Activated CD4-positive, alpha-beta T cell treated with anti-CD3 and anti-CD28 coated beads for 4 hours (primary cell): ENCODE measurements at regions not wholly inside any gene's neighbourhood (a gene's known extent, or its start where the extent isn't known, plus 50 kb on each side); places are given as distances from the start of the nearest gene placed in this dataset.
"Not testable (repeated sequence)": the region's sequence is repeated elsewhere in the genome, so short reads cannot be mapped to it uniquely, and the experiment has no call there.

Source experiments
- DNase-seq, 2 donors: peaks; one replicate each; pipeline ENCODE4 v3.0.0-alpha.2; 2020

DNA sequence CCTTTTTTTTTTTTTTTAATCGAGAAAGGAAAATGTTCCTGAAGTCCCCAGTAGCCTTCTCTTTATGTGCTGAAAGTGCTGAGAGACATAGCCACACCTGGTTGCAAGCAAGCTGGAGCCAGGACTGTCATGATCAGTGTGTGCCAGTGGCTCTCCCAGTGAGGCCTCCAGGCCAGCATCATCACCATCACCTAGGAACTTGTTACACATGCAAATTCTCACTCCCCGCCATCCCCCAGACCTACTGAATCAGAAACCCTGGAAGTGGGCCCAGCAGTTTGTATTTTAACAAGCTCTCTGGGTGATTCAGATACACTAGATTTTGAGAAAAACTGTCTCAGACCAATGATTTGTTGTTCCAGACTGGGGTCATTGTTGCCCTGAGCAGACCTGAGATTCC, 181.9 kb upstream of the GLRA1 start:
- no peak for DNase-seq

DNA sequence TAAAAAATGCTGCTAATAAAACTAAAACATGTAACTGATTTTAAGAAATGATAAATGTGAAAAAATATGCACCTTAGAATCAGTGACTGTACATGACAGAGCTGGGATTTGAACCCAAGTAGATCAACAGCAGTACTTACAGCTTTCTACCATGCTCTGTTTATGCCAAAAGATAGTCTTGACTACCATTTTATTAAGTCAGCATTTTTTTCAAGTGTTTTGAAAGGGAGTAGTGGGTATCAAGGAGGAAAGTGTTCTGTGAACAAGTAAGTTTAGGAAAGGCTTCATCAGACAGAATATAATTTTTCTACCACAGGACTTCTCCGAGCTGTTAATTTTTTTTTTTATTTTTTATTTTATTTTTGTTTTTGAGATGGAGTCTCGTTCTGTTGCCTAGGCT, 180.4 kb upstream of the GLRA1 start:
- no peak for DNase-seq

DNA sequence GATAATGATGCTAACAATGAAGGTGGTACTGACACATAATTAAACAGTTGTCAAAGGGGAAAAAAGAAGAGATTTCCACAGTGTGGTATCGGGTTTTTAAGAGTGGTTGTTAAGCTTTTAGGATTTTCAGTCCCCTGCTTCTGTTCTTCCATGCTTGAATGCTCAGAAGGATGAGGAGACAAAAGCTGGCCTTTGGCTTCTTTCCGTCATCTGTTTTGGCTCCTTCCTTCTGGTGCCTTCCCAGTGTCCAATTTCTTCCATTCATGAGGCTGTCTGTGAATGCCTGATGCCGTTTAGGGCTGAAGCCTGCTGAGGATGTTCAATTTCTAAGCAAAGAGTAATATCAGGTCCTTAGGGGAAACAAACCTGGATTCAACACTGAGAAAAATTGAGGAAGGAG, 179.6 kb upstream of the GLRA1 start:
- DNase-seq, result no peak

DNA sequence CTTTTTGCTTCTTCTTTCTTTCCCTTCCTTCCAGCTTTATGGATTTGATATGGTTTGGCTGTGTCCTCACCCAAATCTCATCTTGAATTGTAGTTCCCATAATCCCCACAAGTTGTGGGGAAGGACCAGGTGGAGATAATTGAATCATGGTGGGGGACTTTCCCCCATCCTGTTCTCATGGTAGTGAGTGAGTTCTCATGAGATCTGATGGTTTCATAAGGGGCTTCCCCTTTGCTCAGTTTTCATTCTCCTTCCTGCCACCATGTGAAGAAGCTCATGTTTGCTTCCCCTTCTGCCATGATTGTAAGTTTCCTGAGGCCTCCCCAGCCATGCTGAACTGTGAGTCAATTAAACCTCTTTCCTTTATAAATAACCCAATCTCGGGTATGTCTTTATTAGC, 178.3 kb upstream of the GLRA1 start:
- not testable (repeated sequence) for DNase-seq

DNA sequence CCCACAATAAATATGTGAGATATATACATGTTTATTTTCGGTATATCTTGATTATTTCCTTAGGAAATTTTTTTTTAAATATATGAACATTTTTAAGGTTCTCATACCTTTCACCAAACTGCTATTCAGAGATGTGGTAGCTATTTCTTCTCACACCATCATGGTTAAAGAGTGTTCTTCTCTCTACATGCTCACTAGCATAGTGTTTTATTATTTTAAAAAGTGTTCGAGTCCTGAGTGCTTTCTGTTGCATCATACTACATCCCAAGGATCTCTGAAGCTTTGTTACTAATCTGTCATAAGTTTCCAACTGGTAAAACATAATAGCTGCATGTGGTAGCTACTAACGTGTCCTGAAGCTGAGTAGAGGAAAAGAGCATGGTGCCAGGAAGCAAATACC, 177.4 kb upstream of the GLRA1 start:
- DNase-seq, result no peak

DNA sequence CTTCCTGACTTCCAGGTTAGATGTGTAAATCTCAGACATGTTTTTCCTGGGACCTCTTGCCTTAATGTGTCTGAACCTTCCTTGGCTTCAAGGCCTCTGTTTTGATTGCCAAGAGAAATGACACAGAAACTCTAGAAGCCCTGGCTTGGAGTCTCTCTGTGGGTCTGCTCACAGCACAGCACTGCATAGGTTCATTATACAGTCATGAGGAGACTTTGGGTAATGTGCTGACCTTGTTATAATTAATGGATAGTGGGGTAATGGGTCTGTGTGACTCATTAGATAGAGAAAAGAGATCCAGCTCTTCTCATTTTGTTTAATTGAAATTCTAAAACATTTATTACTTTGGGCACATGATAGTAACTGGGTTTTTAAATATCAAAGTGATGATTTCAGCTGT, 175.8 kb upstream of the GLRA1 start:
- no peak for DNase-seq

DNA sequence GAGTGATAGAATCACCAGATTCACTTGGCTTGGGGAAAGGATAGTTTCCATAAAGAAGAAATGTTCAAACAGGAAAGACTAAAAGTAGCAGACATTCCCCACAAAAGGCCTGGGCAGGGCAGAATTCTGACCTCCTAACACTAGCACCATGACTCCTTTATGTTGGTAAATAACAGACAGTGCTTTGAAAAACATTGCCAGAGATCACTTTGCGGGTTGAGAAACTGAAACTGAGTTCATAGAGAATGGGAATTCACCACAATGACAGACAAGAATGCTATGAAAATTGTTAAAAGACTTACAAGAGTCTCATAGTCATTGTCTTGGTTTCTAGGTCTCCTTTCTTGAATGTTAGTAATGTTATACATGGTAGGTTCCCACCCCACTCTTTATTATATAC, 172.5 kb upstream of the GLRA1 start:
- no peak for DNase-seq

DNA sequence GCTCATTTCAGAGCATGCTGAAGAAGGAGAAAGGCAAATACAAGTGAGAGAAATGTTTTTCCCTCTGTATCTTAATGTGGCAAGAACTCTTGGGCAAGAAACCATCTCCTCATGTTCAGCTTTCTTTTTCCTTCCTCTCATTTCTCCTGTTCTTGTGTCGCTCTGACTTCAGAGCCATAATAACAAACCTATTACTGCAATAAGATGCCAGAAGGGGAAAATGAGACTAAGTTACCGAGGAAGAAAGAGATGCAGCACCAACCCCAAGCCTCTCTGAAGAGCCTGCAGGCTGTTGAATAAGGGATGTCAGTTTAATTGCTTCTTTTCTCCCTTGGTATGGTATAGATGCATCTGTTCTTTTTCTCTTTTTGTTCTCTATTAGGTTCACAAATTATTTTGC, 170.1 kb upstream of the GLRA1 start:
- DNase-seq, result no peak

DNA sequence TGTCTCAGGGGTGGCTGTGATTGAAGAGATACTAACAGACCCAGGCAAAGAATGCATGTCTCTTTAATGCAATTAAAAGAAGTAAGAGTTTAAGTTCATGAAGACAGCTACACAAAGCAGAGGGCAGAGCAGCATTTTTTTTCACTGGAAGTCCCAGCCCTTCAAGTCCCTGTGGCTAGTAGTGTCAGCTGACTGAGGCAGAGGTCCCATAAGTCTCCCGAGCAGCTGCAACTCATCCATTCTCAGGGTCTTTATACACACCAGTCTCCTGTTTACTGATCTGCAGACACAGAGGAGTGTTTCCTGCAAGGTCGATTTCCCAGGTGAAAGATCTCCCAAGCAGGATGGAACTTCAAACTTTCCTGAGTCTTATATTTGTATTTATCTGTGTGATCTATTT, 169.4 kb upstream of the GLRA1 start:
- DNase-seq, result no peak

DNA sequence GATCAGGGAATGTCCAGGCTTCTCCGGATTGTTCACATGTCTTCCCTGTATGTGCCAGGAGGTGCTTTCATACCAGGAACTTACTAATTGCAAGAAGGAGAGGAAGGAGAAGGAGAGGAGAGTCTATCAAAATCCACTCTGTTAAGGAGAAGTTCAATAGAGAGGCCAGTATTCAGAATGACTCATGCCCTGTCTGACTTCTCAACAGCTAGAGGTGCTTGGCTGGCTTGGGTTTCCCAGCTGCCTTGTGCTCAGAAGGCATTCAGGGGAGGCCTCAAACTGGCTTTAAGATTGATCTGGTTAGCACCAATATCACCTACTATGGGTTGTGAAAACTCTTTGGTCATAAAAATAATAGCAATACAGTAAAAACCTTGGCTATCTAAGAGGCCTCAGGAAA, 167.9 kb upstream of the GLRA1 start:
- DNase-seq, result no peak

DNA sequence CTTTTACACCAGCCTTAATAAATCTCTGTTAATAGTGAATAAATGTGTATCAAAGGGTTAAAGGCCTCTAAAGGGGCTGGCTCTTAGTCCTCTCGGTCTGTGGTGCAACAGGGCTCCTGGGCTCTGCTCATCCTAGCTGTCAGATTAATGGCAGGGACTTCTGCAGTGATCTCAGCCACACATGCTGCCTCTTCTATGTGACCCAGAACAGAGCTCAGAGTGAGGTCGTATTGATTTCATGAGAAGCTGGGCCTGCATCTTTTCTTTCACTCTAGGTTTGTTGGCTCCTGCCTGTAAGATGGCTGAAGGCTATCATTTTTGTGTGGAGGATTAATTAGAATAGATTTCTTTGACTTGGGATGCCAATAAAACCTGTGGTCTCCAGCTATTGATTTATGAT, 165.0 kb upstream of the GLRA1 start:
- DNase-seq, result no peak

DNA sequence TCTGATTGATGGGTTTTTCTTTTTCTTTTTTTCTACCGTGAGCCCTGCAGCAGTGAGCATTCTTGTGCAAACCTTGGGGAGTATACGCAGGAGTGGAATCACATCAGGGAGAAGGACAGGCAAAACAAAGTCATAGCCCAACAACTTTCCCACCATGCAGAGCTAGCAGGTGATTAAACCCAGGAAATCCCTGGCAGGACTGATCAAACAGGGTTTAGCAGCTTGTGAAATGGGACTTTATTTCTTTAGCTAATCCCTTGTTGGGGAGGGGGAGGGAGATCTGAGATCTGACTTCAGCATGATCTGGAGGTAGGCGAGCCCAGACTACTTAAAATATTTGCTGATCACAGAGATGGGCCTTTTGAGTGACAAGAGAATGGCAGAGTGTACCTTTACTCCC, 162.0 kb upstream of the GLRA1 start:
- DNase-seq, result no peak

DNA sequence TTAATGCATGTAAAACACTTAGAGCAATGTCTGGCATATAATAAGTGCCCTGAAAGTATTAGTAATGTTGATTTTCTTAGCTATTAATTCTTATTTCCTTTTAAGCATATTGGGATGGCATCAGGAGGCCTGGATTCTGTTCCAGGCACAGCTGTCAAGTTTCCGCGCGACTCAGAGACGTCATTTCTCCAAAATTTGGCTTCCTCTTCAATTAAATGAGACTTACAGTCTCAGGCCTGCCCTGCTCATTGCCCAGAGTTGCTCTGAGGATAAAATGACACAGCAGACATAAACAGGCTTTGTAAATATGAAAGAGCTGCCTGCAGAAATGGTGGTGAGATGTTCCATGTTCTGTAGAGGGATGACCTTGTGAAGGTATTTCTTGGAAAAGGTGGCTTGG, 159.8 kb upstream of the GLRA1 start:
- DNase-seq, result no peak

DNA sequence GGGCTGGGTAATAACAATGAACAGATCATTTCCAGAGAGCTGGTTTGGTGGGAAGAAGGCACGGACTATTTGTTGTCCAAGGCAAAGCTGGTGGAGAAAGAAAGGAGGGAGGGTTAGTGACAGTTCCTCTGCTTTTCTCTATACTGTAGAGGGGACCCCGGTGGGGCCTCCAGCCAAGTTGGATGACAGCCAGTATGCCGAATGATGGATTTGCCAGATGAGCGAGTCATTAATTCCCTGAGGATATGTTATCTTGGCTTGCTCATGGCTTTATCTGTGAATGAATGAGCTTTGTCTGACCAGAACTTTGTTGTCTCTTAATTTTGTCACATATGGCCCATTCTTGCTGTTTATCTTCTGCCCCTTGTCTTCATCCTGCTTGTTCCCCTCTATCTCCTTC, 158.6 kb upstream of the GLRA1 start:
- no peak for DNase-seq

DNA sequence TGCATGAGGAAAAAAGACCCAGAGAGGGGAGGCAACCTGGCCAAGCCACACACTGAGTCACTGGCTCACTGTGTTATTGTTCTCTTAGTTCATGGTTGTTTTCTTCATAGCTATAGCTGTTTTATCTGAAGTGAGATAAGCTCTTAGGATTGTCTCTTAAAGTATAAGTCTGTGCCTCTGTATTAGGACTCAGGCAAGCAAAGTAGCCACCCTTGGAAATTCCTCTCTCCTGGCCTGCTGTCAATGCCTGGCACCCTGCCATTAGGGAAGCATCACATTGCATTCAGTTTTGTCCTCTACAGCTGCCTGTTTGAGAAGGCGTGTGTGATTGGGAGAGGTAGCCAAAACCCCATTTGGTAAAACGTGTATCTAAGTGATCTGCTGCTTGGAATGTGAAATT, 147.4 kb upstream of the GLRA1 start:
- DNase-seq, result no peak

DNA sequence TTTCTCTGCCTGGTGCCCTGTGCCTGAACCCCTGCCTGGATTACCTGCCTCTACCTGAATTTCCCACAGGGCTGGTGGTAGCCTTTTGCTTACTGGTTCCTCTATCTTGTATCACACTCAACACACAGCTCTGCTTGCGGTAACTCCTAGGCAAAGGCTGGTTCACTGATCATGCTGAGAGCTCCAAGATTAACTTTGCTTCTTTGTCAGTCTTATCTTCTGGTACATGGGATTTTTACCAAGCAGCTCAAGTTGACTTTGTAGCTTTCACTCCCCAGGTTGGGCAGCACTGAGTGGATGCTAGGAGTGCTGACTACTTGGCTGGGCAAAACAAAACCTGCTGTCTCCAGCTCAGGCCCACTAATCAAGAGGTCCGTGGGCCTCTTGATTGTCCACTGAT, 145.9 kb upstream of the GLRA1 start:
- no peak for DNase-seq

DNA sequence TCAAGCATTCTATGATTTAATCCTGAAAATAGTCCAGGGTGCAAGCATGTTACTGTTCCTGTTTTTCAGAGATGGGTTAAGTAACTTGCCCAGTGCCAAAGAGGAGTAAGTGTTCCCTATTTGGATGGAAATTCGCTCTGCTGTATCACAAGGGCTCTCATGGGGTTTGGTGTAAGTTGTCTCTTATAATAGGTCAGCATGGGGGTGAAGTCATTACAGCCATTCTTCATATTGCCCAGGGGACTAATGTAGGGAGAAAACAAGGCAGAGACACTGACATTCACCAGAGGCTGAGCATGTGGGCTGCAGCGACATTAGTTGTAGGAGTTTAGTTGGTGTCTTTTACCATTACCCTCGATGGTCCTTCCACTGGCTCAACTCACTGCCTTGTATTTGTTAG, 142.1 kb upstream of the GLRA1 start:
- DNase-seq, result no peak

DNA sequence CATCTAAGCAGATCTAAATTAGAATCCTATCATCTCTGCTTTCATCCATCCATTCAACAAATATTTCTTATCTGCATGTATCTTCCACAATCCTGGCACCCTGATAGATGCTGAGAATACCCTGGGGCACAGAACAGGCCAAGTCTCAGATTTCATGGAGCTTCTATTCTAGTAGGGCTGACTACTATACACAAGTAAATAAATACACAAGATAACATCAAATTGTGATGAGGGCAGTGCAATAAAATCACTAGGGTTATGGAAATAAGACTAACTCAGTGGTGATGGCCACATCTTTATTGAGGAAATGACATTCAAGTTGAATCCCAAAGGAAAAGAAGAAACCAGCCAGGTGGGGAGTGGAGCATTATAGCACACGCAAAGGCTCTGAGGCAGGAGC, 138.4 kb upstream of the GLRA1 start:
- DNase-seq, result no peak

DNA sequence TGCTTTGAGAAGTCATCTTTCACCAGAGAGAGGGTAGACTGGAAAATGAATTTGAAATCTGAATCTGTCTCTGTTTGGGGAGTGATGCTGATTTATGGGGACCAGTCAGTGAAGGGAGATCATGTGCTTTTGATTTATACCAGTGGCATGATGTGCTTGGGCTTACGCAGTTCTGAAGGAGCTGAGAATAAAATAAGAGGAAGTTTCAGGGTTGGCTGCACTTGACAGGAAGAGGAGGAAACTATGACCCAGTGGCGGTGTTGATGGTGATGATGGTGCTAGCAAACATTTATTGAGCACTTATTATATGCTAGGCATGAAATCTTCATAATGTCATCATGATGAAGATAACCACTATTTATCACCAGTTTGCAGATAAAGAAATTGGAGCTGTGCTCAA, 136.4 kb upstream of the GLRA1 start:
- DNase-seq, result no peak

DNA sequence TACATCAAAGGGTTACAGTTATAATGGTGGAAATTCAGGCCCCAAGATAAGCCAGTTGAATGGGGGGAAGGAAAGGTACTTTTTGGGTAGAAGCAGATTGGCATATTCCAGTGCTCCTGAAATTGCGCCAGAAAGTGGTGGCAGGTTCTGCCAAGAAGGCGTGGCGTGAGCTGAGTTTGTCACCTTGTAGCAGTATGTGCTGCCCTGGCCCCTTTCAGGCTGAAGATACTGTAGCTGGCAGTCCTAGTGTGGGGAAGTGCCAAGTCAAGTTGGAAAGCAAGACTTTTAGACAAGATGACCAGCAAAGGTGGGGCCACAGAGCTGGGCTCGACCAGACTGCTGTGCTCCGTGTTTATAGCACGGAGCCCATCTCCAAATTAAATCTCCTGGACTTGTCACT, 133.6 kb upstream of the GLRA1 start:
- no peak for DNase-seq

DNA sequence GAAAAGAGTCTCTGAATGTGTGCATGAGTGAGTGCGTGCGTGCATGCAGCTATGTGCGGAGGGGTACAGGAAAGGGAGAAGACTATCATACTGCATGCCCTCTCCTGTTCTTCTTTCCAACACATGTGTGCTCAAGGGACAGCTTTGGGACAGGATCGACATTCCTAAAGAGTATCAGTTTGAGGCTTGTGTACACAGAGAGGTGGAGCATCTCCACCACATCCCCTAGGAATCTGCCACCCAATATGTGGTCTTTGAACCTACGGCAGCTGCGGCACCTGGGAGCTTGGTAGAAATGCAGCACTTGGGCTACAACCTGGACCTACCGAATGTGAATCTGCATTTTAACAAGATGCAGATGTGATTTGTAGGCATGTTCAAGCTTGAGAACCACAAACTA, 132.3 kb upstream of the GLRA1 start:
- no peak for DNase-seq

DNA sequence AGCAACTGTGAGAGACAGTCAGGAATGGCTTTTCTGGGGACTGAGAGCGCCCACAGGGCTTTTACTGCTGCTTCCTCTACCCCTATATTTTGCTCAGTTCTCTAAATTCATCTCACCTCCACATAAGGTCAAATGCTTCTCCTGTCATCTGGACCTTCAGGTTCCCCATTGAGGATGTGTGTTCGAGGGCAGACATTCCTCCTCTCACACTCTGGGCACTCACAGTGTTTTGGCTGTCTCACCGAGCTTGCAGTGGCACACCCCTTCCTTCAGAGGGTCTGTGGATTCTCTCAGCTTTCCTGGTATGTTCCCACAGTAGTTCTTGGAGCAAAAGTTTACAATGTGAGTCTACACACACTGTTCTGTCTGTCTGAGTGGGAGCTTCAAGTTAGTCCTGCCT, 127.8 kb upstream of the GLRA1 start:
- DNase-seq, result no peak

DNA sequence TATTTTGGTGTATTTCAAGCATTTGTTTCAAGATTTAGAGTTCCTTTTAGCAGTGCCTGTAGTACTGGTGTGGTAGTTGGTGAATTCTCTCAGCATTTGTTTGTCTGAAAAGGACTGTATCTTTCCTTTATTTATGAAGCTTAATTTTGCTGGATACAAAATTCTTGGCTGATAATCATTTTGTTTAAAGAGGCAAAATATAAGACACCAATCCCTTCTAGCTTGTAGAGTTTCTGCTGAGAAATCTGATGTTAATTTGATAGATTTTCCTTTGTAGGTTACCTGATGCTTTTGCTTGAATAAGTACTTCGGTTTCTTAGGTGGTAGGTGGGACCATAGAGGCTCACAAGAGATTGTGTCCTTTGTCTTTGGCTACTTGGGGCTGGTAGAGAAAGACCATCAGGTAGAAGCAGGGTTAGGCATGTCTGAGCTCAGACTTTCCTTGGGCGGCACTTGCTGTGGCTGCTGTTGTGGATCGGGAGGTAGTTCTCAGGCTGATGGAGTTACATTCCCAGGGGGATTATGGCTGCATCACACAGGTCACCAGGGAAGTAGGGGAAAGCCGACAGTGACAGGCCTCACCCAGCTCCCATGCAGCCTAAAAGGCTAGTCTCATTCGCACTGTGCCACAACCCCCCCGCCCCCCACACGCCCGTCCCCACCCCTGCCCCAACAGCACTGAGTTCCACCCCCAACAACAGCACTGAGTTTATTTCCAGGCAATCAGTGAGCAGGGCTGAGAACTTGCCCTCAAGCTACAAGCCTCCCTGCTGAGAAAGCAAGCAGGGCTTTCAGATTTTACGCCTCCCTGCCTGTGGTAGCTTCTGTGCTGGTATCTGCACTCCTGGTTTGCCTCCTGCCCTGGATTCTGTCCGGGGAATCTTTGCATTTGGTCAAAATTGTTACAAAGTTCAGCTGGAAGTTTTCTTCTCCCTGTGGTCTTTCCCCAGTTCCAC, 127.1 kb upstream of the GLRA1 start:
- no peak for DNase-seq

DNA sequence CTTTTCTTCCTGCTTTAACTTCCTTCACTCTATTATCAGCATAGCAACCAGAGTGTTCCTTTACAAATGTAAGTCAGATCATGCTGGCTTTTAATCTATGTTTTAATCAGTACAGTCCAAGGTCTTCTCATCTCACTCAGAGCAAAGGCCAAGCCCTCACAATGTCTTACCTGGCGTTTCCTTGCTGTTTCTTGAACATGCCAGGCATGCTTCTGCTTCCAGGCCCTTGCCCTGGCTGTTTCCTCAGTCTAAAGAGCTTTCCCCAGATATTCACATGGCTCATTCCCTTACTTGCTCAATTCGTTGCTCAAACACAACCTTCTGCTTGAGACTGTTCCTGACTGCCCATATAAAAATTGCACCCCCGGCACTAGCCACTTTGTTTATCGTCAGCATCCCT, 121.7 kb upstream of the GLRA1 start:
- DNase-seq, result no peak

DNA sequence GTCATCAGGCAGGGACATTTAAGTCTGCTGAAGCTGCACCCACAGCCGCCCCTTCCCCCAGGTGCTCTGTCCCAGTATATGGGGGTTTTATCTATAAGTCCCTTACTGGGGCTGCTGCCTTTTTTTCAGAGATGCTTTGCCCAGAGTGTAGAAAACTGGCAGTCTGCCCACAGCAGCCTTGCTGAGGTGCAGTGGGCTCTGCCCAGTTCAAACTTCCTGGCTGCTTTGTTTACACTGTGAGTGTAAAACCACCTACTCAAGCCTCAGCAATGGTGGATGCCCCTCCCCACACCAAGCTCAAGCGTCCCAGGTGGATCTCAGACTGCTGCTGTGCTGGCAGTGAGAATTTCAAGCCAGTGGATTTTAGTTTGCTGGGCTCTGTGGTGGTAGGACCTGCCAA, 114.2 kb upstream of the GLRA1 start:
- DNase-seq, result not testable (repeated sequence)
